Loucy (cell line): ENCODE measurements at regions not wholly inside any gene's neighbourhood (a gene's known extent, or its start where the extent isn't known, plus 50 kb on each side); places are given as distances from the start of the nearest gene placed in this dataset.

Experiments used
- CTCF ChIP-seq: fragments of 200-600 bp; sonication (generic); conservative IDR thresholded peaks from 2 replicates; pipeline ENCODE4 v1.5.1; 2014; ENCODE audit warnings: mild to moderate bottlenecking, antibody characterized with exemption, low read length
- EZH2phosphoT487 ChIP-seq: fragments of 200-600 bp; IDR thresholded peaks from 2 replicates; pipeline ENCODE4 v1.6.1; 2018; ENCODE audit warnings: antibody characterized with exemption, mild to moderate bottlenecking, moderate library complexity, borderline replicate concordance

DNA sequence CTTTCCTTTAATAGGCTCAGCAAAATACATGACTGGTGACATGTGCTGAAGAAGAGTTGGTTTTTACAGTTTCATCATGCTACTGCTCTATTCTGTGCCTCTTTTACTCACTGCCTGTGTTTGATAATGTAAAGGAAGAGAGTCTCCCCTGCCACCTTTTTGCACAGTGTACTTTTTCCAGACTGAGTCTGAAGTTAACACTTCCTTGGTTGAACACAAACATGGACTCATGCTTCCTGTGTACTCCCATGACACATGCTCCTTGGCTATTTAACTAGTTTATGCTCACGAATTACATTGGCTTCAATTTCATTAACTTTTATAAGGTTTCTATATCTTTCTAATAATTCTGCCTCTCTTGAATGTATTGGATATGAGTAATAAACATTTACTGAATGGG lies 396.1 kb downstream of the VGLL3 start:
- TF ChIP-seq CTCF (no peak), EZH2phosphoT487 (no peak)
